ENCODE measurements at regions not wholly inside any gene's neighbourhood (a gene's known extent, or its start where the extent isn't known, plus 50 kb on each side); places are given as distances from the start of the nearest gene placed in this dataset.

DNA sequence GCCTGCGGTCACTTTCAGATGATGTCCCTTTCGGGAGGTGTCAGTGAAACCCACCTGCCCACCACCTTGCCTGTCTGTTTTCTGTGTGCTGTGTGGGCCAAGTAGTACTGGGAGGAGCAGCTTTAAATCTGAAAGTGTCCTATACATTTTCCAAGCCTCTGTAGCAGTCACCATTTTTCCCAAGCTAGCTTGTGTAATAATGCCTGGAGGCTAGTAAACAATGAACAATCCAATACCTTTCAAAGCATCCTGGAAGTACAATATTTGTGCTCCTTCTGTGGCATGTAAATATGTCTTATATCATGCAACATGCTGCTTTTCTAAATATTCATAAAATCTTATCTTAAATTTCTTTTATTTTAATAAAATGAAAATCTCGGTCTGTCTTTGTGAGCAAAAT, 111.6 kb upstream of the C1GALT1C1 start:
- TF ChIP-seq EZH2 (IDR thresholded peaks at IDR 0.05; ENCODE audit: borderline replicate concordance, low read length), result no peak
- TF ChIP-seq, protein P1, sequence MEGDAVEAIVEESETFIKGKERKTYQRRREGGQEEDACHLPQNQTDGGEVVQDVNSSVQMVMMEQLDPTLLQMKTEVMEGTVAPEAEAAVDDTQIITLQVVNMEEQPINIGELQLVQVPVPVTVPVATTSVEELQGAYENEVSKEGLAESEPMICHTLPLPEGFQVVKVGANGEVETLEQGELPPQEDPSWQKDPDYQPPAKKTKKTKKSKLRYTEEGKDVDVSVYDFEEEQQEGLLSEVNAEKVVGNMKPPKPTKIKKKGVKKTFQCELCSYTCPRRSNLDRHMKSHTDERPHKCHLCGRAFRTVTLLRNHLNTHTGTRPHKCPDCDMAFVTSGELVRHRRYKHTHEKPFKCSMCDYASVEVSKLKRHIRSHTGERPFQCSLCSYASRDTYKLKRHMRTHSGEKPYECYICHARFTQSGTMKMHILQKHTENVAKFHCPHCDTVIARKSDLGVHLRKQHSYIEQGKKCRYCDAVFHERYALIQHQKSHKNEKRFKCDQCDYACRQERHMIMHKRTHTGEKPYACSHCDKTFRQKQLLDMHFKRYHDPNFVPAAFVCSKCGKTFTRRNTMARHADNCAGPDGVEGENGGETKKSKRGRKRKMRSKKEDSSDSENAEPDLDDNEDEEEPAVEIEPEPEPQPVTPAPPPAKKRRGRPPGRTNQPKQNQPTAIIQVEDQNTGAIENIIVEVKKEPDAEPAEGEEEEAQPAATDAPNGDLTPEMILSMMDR (IDR thresholded peaks at IDR 0.05; ENCODE audit: low read length), result no peak
- Histone ChIP-seq H3K36me3 (ENCODE audit: insufficient read depth, low read length) (peaks cover 6% of the 10 kb centered on the region; the same call in 1 of the 2 replicates), H3K9me2 (ENCODE audit: low read depth, low read length) (no peaks in the 10 kb centered on the region), H4K20me1 (ENCODE audit: insufficient read depth, low read length) (no peaks in the 10 kb centered on the region), H3K4me3 (ENCODE audit: low read depth, low read length, poor library complexity, severe bottlenecking) (no peak overlapping the region), H3K4me2 (ENCODE audit: low read length) (no peak overlapping the region), H3K9ac (ENCODE audit: low read length) (no peak overlapping the region), H3K4me1 (ENCODE audit: insufficient read depth, low read length, severe bottlenecking) (peaks cover 59% of the 10 kb centered on the region), H3K27ac (ENCODE audit: low read depth, low read length, poor library complexity, severe bottlenecking) (peak overlapping the region; percentile 94), H3F3A (ENCODE audit: insufficient read depth, low read length) (no peaks in the 10 kb centered on the region), H3K9me3 (ENCODE audit: low read length) (peaks cover 3% of the 10 kb centered on the region; the same call in 1 of the 2 replicates), H3K27me3 (ENCODE audit: insufficient read depth, low read length) (no peaks in the 10 kb centered on the region), H2AFZ (ENCODE audit: low read length) (no peak overlapping the region), H3K79me2 (ENCODE audit: insufficient read depth, low read length) (no peaks in the 10 kb centered on the region)

DNA sequence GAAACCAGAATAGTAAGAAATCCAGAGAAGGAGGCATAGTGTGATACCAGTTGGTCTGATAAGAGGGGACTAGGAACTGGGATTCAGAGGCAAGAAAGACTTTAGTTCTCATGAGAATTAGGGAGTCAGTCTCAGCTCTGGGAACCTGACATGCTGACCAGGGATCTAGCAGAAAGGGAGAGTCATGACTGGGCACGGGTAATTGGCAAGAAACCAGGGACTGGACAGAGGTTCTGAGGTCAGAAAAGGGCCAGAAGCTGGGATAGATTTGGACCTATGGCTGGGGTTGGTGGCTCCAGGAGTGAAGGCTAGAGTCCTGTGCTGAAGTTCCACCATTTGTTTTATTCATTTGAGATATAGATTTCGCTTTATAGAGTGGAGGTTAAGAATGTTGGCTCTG, 110.2 kb upstream of the C1GALT1C1 start:
- H3K9me2 ChIP-seq (ENCODE audit: low read depth, low read length), result no peaks in the 10 kb centered on the region
- H3K4me3 ChIP-seq (ENCODE audit: low read depth, low read length, poor library complexity, severe bottlenecking), result no peak overlapping the region
- peak overlapping the region; percentile 94 for H3K27ac ChIP-seq (ENCODE audit: low read depth, low read length, poor library complexity, severe bottlenecking)
- no peaks in the 10 kb centered on the region for H3K9me3 ChIP-seq (ENCODE audit: low read length)
- H3K36me3 ChIP-seq (ENCODE audit: insufficient read depth, low read length), result no peaks in the 10 kb centered on the region
- H3K4me2 ChIP-seq (ENCODE audit: low read length), result peak overlapping the region; percentile 52
- H3K27me3 ChIP-seq (ENCODE audit: insufficient read depth, low read length), result no peaks in the 10 kb centered on the region
- TF ChIP-seq, protein P1 (IDR thresholded peaks at IDR 0.05; ENCODE audit: low read length), result no peak
- TF ChIP-seq EZH2 (IDR thresholded peaks at IDR 0.05; ENCODE audit: borderline replicate concordance, low read length), result no peak
- no peaks in the 10 kb centered on the region for H4K20me1 ChIP-seq (ENCODE audit: insufficient read depth, low read length)
- no peaks in the 10 kb centered on the region for H3K79me2 ChIP-seq (ENCODE audit: insufficient read depth, low read length)
- H3K4me1 ChIP-seq (ENCODE audit: insufficient read depth, low read length, severe bottlenecking), result peaks cover 51% of the 10 kb centered on the region
- peak overlapping the region; percentile 47; the same call in 1 of the 2 replicates for H3K9ac ChIP-seq (ENCODE audit: low read length)
- no peak overlapping the region for H2AFZ ChIP-seq (ENCODE audit: low read length)
- no peaks in the 10 kb centered on the region for H3F3A ChIP-seq (ENCODE audit: insufficient read depth, low read length)

DNA sequence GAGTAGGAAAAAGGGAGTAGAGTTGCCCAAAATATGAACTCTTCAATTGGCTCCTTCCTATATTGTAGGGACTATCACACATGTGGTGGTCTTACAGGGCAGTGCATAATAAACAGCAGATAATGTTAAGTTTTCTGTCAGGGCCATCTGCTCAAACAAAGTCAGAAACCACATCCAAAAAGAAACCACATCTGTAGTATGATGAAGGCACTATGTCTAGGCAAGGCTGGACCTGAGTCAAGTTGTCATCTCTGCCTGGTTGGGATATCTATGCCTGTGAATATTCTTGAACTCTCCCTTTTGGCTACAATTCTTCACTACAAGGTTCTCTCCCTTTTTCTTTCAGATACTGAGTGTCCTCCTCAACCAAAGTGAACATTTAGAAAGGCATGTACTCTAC, 109.4 kb upstream of the C1GALT1C1 start:
- H3K79me2 ChIP-seq (ENCODE audit: insufficient read depth, low read length), result no peaks in the 10 kb centered on the region
- peak overlapping the region; percentile 22 for H3K4me3 ChIP-seq (ENCODE audit: low read depth, low read length, poor library complexity, severe bottlenecking)
- H3F3A ChIP-seq (ENCODE audit: insufficient read depth, low read length), result no peaks in the 10 kb centered on the region
- TF ChIP-seq EZH2 (IDR thresholded peaks at IDR 0.05; ENCODE audit: borderline replicate concordance, low read length), result no peak
- TF ChIP-seq, protein P1 (IDR thresholded peaks at IDR 0.05; ENCODE audit: low read length), result no peak
- H4K20me1 ChIP-seq (ENCODE audit: insufficient read depth, low read length), result no peaks in the 10 kb centered on the region
- peak overlapping the region; percentile 94 for H3K27ac ChIP-seq (ENCODE audit: low read depth, low read length, poor library complexity, severe bottlenecking)
- no peaks in the 10 kb centered on the region for H3K9me3 ChIP-seq (ENCODE audit: low read length)
- no peaks in the 10 kb centered on the region for H3K9me2 ChIP-seq (ENCODE audit: low read depth, low read length)
- H3K4me2 ChIP-seq (ENCODE audit: low read length), result peak overlapping the region; percentile 52
- no peak overlapping the region for H2AFZ ChIP-seq (ENCODE audit: low read length)
- H3K4me1 ChIP-seq (ENCODE audit: insufficient read depth, low read length, severe bottlenecking), result peaks cover 54% of the 10 kb centered on the region
- H3K27me3 ChIP-seq (ENCODE audit: insufficient read depth, low read length), result no peaks in the 10 kb centered on the region
- H3K9ac ChIP-seq (ENCODE audit: low read length), result peak overlapping the region; percentile 53; the same call in 1 of the 2 replicates
- H3K36me3 ChIP-seq (ENCODE audit: insufficient read depth, low read length), result no peaks in the 10 kb centered on the region
